GM23338 (cell line): ENCODE measurements at regions not wholly inside any gene's neighbourhood (a gene's known extent, or its start where the extent isn't known, plus 50 kb on each side); places are given as distances from the start of the nearest gene placed in this dataset.

ENCODE experiments used
- ATAC-seq: fragments of 200-7000 bp; cut with Tn5 transposase; 3 replicates; pipeline ENCODE4 v1.9.1; 2020
- DNase-seq: peaks from one replicate; pipeline ENCODE4 v3.0.0-alpha.2; 2015; ENCODE audit warnings: low spot score
- H2AFZ ChIP-seq: fragments of 200-600 bp; sonication (generic); 2 replicates; pipeline ENCODE4 v1.8.0; 2016; ENCODE audit warnings: antibody characterized with exemption, mild to moderate bottlenecking, moderate library complexity
- H3F3A ChIP-seq: fragments of 200-600 bp; sonication (generic); replicated peaks from 2 replicates; pipeline ENCODE4 v1.8.0; 2017; ENCODE audit warnings: antibody characterized with exemption, mixed run types, low read depth
- H3K27ac ChIP-seq: fragments of 200-600 bp; sonication (generic); 2 replicates; pipeline ENCODE4 v1.6.1; 2016; ENCODE audit warnings: low read depth
- H3K27me3 ChIP-seq: fragments of 200-600 bp; sonication (generic); 2 replicates; pipeline ENCODE4 v1.8.0; 2016; ENCODE audit warnings: mild to moderate bottlenecking, mixed run types, moderate library complexity; ENCODE audit not compliant: insufficient read depth
- H3K36me3 ChIP-seq: fragments of 200-600 bp; sonication (generic); 2 replicates; pipeline ENCODE4 v1.8.0; 2016; ENCODE audit warnings: mild to moderate bottlenecking; ENCODE audit not compliant: insufficient read depth
- H3K4me1 ChIP-seq: fragments of 200-600 bp; sonication (generic); 2 replicates; pipeline ENCODE4 v1.8.0; 2016; ENCODE audit warnings: mild to moderate bottlenecking, moderate library complexity; ENCODE audit not compliant: insufficient read depth
- H3K4me2 ChIP-seq: fragments of 200-600 bp; sonication (generic); 2 replicates; pipeline ENCODE4 v1.7.1; 2017; ENCODE audit warnings: mixed run types
- H3K4me3 ChIP-seq: fragments of 200-600 bp; sonication (generic); 2 replicates; pipeline ENCODE4 v1.6.1; 2016; ENCODE audit warnings: mixed run types
- H3K79me2 ChIP-seq: fragments of 200-600 bp; sonication (generic); replicated peaks from 2 replicates; pipeline ENCODE4 v1.8.0; 2017; ENCODE audit warnings: mild to moderate bottlenecking; ENCODE audit not compliant: insufficient read depth
- H3K9me2 ChIP-seq: fragments of 200-600 bp; sonication (generic); 2 replicates; pipeline ENCODE4 v1.8.0; 2017; ENCODE audit not compliant: insufficient read depth
- H4K20me1 ChIP-seq: fragments of 200-600 bp; sonication (generic); replicated peaks from 2 replicates; pipeline ENCODE4 v1.8.0; 2017; ENCODE audit warnings: mild to moderate bottlenecking; ENCODE audit not compliant: insufficient read depth
- H3K27ac Mint-ChIP-seq: 2 replicates; pipeline ENCODE4 v1.8.0; 2020; ENCODE audit warnings: inconsistent platforms, mild to moderate bottlenecking, moderate library complexity, mixed read lengths
- H3K27me3 Mint-ChIP-seq: 3 replicates; pipeline ENCODE4 v1.8.0; 2022; ENCODE audit warnings: low read depth, mild to moderate bottlenecking, moderate library complexity, mixed read lengths, inconsistent platforms; ENCODE audit not compliant: insufficient read depth, poor library complexity
- H3K36me3 Mint-ChIP-seq: 3 replicates; pipeline ENCODE4 v1.8.0; 2021; ENCODE audit warnings: low read depth, mild to moderate bottlenecking, inconsistent platforms, moderate library complexity, mixed read lengths
- H3K4me1 Mint-ChIP-seq: 3 replicates; pipeline ENCODE4 v1.8.0; 2020; ENCODE audit warnings: mild to moderate bottlenecking, inconsistent platforms, mixed read lengths
- H3K4me3 Mint-ChIP-seq: 3 replicates; pipeline ENCODE4 v1.8.0; 2021; ENCODE audit warnings: moderate library complexity, mild to moderate bottlenecking, inconsistent platforms, mixed read lengths
- H3K9me3 Mint-ChIP-seq: 3 replicates; pipeline ENCODE4 v1.8.0; 2020; ENCODE audit warnings: moderate library complexity, mild to moderate bottlenecking, inconsistent platforms, mixed read lengths
- CREB1 ChIP-seq: fragments of 250-450 bp; sonication (Bioruptor Pico); IDR thresholded peaks from 2 replicates; pipeline ENCODE4 v1.5.0; 2020; ENCODE audit warnings: low read depth, mild to moderate bottlenecking, moderate library complexity
- CTCF ChIP-seq, 2 experiments: fragments of 200-600 bp in 1 of 2; sonication (generic) in 1 of 2; conservative IDR thresholded peaks; 2 replicates each; pipeline versions ENCODE4 v1.5.1 to v1.6.1; 2016 to 2017; ENCODE audit warnings: antibody characterized with exemption in 2 of 2, low read depth in 2 of 2, mild to moderate bottlenecking in 2 of 2, moderate library complexity in 1 of 2
- ETS1 ChIP-seq: IDR thresholded peaks from 2 replicates; pipeline ENCODE4 v1.6.1; 2016; ENCODE audit warnings: antibody characterized with exemption
- EZH2 ChIP-seq: fragments of 200-600 bp; sonication (generic); IDR thresholded peaks from one replicate; pipeline ENCODE4 v1.8.0; 2017; ENCODE audit warnings: antibody characterized with exemption, mild to moderate bottlenecking, low read depth; ENCODE audit not compliant: unreplicated experiment
- EZH2phosphoT487 ChIP-seq: fragments of 200-600 bp; sonication (generic); IDR thresholded peaks from one replicate; pipeline ENCODE4 v1.8.1; 2018; ENCODE audit warnings: antibody characterized with exemption; ENCODE audit not compliant: unreplicated experiment
- JUNB ChIP-seq: IDR thresholded peaks from one replicate; pipeline ENCODE4 v1.6.1; 2016; ENCODE audit warnings: antibody characterized with exemption; ENCODE audit not compliant: unreplicated experiment
- NANOG ChIP-seq: IDR thresholded peaks from 2 replicates; pipeline ENCODE4 v1.6.1; 2016; ENCODE audit warnings: antibody characterized with exemption, borderline replicate concordance
- POLR2AphosphoS5 ChIP-seq: IDR thresholded peaks from 2 replicates; pipeline ENCODE4 v1.6.1; 2016; ENCODE audit warnings: antibody characterized with exemption, low read depth
- REST ChIP-seq: IDR thresholded peaks from one replicate; pipeline ENCODE4 v1.6.1; 2018; ENCODE audit warnings: antibody characterized with exemption; ENCODE audit not compliant: unreplicated experiment
- STAT1 ChIP-seq: IDR thresholded peaks from one replicate; pipeline ENCODE4 v1.6.1; 2016; ENCODE audit warnings: antibody characterized with exemption; ENCODE audit not compliant: unreplicated experiment
- ZNF114 ChIP-seq: fragments of 250-450 bp; sonication (Bioruptor Pico); IDR thresholded peaks from 2 replicates; pipeline ENCODE4 v1.5.0; 2020; ENCODE audit warnings: mild to moderate bottlenecking, moderate library complexity
- ZNF331 ChIP-seq: fragments of 250-450 bp; sonication (Bioruptor Pico); IDR thresholded peaks from 2 replicates; pipeline ENCODE4 v1.5.0; 2020; ENCODE audit warnings: low read depth, mild to moderate bottlenecking, moderate library complexity
- ZNF462 ChIP-seq: fragments of 250-450 bp; sonication (Bioruptor Pico); IDR thresholded peaks from 2 replicates; pipeline ENCODE4 v1.5.0; 2020; ENCODE audit warnings: mild to moderate bottlenecking, moderate library complexity

GRCh38 chr7:33806298-33807154, 98.8 kb upstream of the BMPER start:
- no peak for ATAC-seq
- Histone ChIP-seq H3K4me3 (no peak overlapping the region), H3K27ac (no peak overlapping the region), H3K27me3 (no peaks in the 10 kb centered on the region), H3F3A (no peaks in the 10 kb centered on the region), H3K79me2 (no peaks in the 10 kb centered on the region), H4K20me1 (no peaks in the 10 kb centered on the region), H3K4me1 (no peaks in the 10 kb centered on the region), H2AFZ (no peak overlapping the region), H3K9me2 (peaks cover 5% of the 10 kb centered on the region; the same call in 1 of the 2 replicates), H3K36me3 (no peaks in the 10 kb centered on the region), H3K4me2 (no peak overlapping the region)
- no peaks in the 10 kb centered on the region for H3K36me3 Mint-ChIP-seq
- no peaks in the 10 kb centered on the region for H3K9me3 Mint-ChIP-seq
- peaks cover 10% of the 10 kb centered on the region for H3K4me1 Mint-ChIP-seq
- no peak for TF ChIP-seq ZNF331 (CRISPR knock-in tag)
- no peak for TF ChIP-seq ETS1
- TF ChIP-seq ZNF114 (CRISPR knock-in tag) = no peak
- no peak for TF ChIP-seq EZH2
- no peak for TF ChIP-seq REST
- TF ChIP-seq EZH2phosphoT487 = no peak
- no peak for TF ChIP-seq CREB1 (CRISPR knock-in tag)
- no peak for TF ChIP-seq CTCF (conservative IDR thresholded peaks at IDR 0.05; ENCODE audit: low read depth in 2 of 2)
- TF ChIP-seq POLR2AphosphoS5 = no peak
- TF ChIP-seq NANOG = no peak
- TF ChIP-seq ZNF462 (CRISPR knock-in tag) = no peak
- TF ChIP-seq JUNB = no peak
- TF ChIP-seq STAT1 = no peak
- H3K27me3 Mint-ChIP-seq = no peaks in the 10 kb centered on the region
- no peak overlapping the region for H3K27ac Mint-ChIP-seq
- no peak overlapping the region for H3K4me3 Mint-ChIP-seq
- DNase-seq = no peak
